Right lobe of liver (tissue), 6 donors: ENCODE measurements at regions not wholly inside any gene's neighbourhood (a gene's known extent, or its start where the extent isn't known, plus 50 kb on each side); places are given as distances from the start of the nearest gene placed in this dataset.

Experiments used
- ATAC-seq, 4 donors: fragments of 200-7000 bp; cut with Tn5 transposase; one replicate each; pipeline ENCODE4 v1.9.1; 2020; ENCODE audit warnings: mild to moderate bottlenecking in 4 of 4, moderate library complexity in 4 of 4
- DNase-seq, 3 donors: peaks; one replicate each; pipeline ENCODE4 v3.0.0-alpha.2; 2020
- H3K27ac ChIP-seq, 3 donors: fragments of 200-600 bp; one replicate each; pipeline ENCODE4 v1.8.0; 2022
- H3K27me3 ChIP-seq, 2 donors: fragments of 200-600 bp; one replicate each; pipeline ENCODE4 v1.8.0; 2022
- H3K36me3 ChIP-seq, 4 donors: fragments of 200-600 bp; sonication (generic) in 1 of 4; one replicate each; pipeline versions ENCODE4 v1.5.1 to v1.8.0; 2017 to 2022; ENCODE audit warnings: control low read depth in 1 of 4
- H3K4me1 ChIP-seq, 4 donors: fragments of 200-600 bp; sonication (generic) in 1 of 4; one replicate each; pipeline versions ENCODE4 v1.5.1 to v1.8.0; 2017 to 2022; ENCODE audit warnings: control low read depth in 1 of 4
- H3K4me3 ChIP-seq, 3 donors: fragments of 200-600 bp; one replicate each; pipeline ENCODE4 v1.8.0; 2022
- H3K9me3 ChIP-seq, 4 donors: fragments of 200-600 bp; sonication (generic) in 1 of 4; one replicate each; pipeline versions ENCODE4 v1.5.1 to v1.8.0; 2017 to 2022; ENCODE audit warnings: control low read depth in 1 of 4
- POLR2A ChIP-seq: fragments of 450-650 bp; IDR thresholded peaks from one replicate; pipeline ENCODE4 v1.6.1; 2017; ENCODE audit warnings: antibody characterized with exemption, mild to moderate bottlenecking
- WGBS: methylation state at CpG from one replicate; pipeline ENCODE4 v1.1.6; 2018; ENCODE audit warnings: low coverage, low lambda C conversion rate; ENCODE audit not compliant: insufficient coverage; ENCODE audit errors: missing lambda C conversion rate; 5-methylcytosine and 5-hydroxymethylcytosine counted together
- intact Hi-C, 2 donors: fragments of 100-400 bp; cut with DNase I; formaldehyde crosslinking; loops; one replicate each; pipeline versions ENCODE4 v1.11.2 to v1.14.1; 2022
- TF ChIP-seq, protein P1 (sequence below), 4 donors: fragments of 200-600 bp in 3 of 4; fragments of 450-650 bp in 1 of 4; IDR thresholded peaks; one replicate each; pipeline versions ENCODE4 v1.5.1 to v1.8.0; 2016 to 2022; ENCODE audit warnings: antibody characterized with exemption in 4 of 4, mild to moderate bottlenecking in 2 of 4
- donor health status: DM: no; HTN: yes; CAD: no.
- donor health status: DM: no; HTN: no; CAD: no.
- donor health status: DM: no; HTN: no; CAD: no.
- donor health status: DM: no; HTN: yes; CAD: no.
- donor health status: DM: no; HTN: yes; CAD: no.

DNA sequence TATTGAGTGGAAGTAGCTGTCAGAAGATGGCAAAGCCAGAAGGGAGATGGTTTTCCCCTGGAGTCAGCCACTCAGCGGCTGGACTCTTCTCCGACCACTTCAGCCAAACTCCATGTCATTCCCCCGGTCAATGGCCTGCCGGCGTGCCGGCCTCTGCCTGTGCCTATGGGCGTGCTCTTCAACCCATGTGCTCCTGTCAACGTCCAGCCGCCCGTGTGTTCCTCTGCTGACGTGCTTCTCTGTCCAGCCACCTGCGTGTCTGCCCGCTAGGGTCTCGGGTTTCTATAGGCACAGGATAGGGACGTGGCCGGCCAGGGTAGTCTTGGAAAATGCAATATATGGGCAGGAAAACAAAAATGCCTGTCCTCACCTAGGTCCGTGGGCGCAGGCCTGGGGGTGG is 77.7 kb upstream of the RUFY1 start:
- WGBS: 55% methylated on average over 4 of the region's 18 CpGs

DNA sequence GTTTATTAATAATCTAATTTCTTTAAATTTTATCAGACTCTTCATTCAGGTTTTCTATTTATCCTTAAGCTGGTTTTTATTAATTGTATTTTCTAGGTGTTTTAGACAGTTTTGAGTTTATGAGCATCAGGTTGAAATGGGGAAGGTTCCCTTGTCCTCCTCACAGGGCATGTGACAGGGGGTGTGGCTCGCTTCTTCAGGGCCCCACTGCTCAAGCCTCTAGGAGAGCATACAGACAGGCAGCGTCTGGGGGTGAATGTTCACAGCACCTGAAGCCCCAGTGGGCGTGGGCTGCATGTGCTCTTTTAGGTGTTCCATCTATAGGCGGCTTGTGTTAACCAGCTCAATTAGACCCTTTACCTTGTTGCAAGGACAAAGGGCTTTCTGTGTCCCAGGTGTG is 78.2 kb upstream of the RUFY1 start:
- Histone ChIP-seq H3K27me3 (no peaks in the 10 kb centered on the region), H3K36me3 (no peaks in the 10 kb centered on the region), H3K27ac (no peak overlapping the region), H3K9me3 (no peaks in the 10 kb centered on the region), H3K4me3 (no peak overlapping the region), H3K4me1 (no peaks in the 10 kb centered on the region)
- TF ChIP-seq POLR2A: no peak
- TF ChIP-seq, protein P1, sequence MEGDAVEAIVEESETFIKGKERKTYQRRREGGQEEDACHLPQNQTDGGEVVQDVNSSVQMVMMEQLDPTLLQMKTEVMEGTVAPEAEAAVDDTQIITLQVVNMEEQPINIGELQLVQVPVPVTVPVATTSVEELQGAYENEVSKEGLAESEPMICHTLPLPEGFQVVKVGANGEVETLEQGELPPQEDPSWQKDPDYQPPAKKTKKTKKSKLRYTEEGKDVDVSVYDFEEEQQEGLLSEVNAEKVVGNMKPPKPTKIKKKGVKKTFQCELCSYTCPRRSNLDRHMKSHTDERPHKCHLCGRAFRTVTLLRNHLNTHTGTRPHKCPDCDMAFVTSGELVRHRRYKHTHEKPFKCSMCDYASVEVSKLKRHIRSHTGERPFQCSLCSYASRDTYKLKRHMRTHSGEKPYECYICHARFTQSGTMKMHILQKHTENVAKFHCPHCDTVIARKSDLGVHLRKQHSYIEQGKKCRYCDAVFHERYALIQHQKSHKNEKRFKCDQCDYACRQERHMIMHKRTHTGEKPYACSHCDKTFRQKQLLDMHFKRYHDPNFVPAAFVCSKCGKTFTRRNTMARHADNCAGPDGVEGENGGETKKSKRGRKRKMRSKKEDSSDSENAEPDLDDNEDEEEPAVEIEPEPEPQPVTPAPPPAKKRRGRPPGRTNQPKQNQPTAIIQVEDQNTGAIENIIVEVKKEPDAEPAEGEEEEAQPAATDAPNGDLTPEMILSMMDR (IDR thresholded peaks at IDR 0.05): no peak
- no peak for DNase-seq
- no peak for ATAC-seq
- intact Hi-C loops: no loop called here
- WGBS: 40% methylated on average over 1 of the region's 4 CpGs

More for the DNA sequence above, 77.7 kb upstream of the RUFY1 start:
- intact Hi-C loops: no loop called here
- Histone ChIP-seq H3K9me3 (no peaks in the 10 kb centered on the region), H3K27me3 (no peaks in the 10 kb centered on the region), H3K4me1 (no peaks in the 10 kb centered on the region), H3K4me3 (no peak overlapping the region), H3K36me3 (no peaks in the 10 kb centered on the region), H3K27ac (no peak overlapping the region)
- ATAC-seq (peak; percentile 16 to 56 (median 34)), DNase-seq (no peak)
- TF ChIP-seq, protein P1 (IDR thresholded peaks at IDR 0.05): no peak
- TF ChIP-seq POLR2A: no peak

DNA sequence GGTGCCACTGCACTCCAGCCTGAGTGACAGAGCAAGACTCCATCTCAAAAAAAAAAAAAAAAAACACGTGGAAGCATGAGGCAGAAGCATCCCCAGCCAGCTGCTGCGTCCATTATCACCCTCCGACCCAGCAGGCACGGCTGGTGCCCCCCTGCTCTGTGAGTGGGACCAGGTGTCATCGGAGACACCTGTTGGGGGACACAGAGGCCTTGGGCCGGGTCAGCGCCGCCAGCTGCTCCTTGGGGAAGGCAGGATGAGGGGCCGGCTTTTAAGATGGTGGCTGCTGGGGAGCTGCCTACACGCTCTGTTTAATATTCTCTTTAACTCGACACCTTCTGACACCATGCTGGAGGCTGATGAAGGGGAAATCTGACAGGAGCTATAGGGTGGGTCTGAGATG is 80.2 kb upstream of the RUFY1 start:
- DNase-seq: no peak

DNA sequence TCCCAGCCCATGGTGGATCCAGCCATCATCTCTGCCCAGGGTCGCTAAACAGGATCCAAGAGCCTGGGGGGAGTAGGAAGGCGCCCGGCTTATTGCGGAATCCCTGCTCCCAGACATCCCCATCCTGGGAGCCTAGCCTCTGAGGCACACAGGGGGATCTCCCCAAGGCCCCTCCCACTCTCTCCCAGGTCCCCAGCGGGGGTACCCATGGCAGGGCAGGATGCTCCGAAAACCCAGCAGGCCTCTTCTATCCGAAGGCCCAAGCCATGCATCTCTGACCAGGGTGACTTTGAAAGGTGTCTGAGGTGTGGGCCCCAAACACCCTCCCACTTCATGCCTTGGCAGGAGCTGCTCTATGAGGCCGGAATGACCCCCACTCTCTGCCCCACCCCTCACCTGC is 81.7 kb upstream of the RUFY1 start:
- intact Hi-C loops: no loop called here
- H3K27ac ChIP-seq: no peak overlapping the region
- TF ChIP-seq POLR2A: no peak
- TF ChIP-seq, protein P1 (IDR thresholded peaks at IDR 0.05): no peak
- ATAC-seq: no peak
- H3K4me1 ChIP-seq: no peaks in the 10 kb centered on the region
- H3K9me3 ChIP-seq: no peaks in the 10 kb centered on the region
- no peaks in the 10 kb centered on the region for H3K27me3 ChIP-seq
- H3K36me3 ChIP-seq: no peaks in the 10 kb centered on the region
- DNase-seq: no peak
- WGBS: 0% methylated on average over 1 of the region's 8 CpGs
- H3K4me3 ChIP-seq: no peak overlapping the region

More for the DNA sequence above, 80.2 kb upstream of the RUFY1 start:
- 81% methylated on average over 9 of the region's 11 CpGs for WGBS
- Histone ChIP-seq H3K36me3 (no peaks in the 10 kb centered on the region), H3K4me3 (no peak overlapping the region), H3K9me3 (no peaks in the 10 kb centered on the region), H3K27ac (no peak overlapping the region), H3K4me1 (no peaks in the 10 kb centered on the region), H3K27me3 (no peaks in the 10 kb centered on the region)
- intact Hi-C loops: no loop called here
- no peak for TF ChIP-seq POLR2A
- TF ChIP-seq, protein P1 (IDR thresholded peaks at IDR 0.05): no peak
- no peak for ATAC-seq

DNA sequence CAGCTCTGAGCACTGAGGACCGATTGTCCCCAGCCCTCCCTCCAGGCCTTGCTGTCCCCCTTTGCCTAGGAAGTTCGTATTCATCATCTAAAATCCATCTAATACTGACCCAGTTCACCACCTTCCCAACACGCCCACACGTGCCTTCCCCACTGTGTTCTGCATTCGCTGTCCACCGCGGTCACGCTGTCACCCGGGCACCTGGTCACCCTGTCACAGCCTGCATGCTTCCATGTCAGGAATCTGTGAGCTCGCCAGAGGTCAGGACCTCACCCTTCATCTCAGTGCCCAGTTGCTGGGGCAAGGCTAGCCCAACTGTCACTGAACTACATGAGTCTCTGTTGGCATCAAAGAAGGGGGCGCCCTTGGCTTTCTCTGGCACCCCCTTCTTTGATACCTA is 82.9 kb upstream of the RUFY1 start:
- no peak for DNase-seq
- TF ChIP-seq POLR2A: no peak
- TF ChIP-seq, protein P1 (IDR thresholded peaks at IDR 0.05): no peak
- no peak overlapping the region for H3K4me3 ChIP-seq
- intact Hi-C loops: no loop called here
- no peaks in the 10 kb centered on the region for H3K4me1 ChIP-seq
- H3K9me3 ChIP-seq: no peaks in the 10 kb centered on the region
- no peaks in the 10 kb centered on the region for H3K36me3 ChIP-seq
- WGBS: 83% methylated on average over 10 of the region's 11 CpGs
- no peak for ATAC-seq
- no peaks in the 10 kb centered on the region for H3K27me3 ChIP-seq
- no peak overlapping the region for H3K27ac ChIP-seq
